ENCODE measurements at regions not wholly inside any gene's neighbourhood (a gene's known extent, or its start where the extent isn't known, plus 50 kb on each side); places are given as distances from the start of the nearest gene placed in this dataset.
"Not testable (repeated sequence)": the region's sequence is repeated elsewhere in the genome, so short reads cannot be mapped to it uniquely, and the experiment has no call there.

DNA sequence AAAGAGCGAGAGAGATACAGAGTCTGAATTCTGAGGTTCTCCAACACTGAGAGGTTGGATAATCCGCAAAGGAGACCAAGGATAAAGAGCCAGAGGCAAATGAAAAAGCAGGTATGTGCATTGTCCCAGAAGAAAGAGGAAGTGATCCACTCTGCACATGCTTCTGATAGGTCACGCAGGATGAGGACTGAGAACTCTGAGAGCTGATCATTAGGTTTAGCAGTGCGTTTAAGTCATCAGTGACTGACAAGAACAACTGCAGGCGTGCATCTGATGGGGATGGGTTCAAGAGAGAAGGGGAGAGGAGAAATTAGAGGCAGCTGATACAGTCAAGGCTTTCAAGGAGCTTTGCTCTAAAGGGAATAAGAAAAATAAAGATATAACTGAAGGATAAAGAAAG, 301.2 kb upstream of the SGK1 start:
- no peak for TF ChIP-seq CTCF (IDR thresholded peaks at IDR 0.05)
- DNase-seq (ENCODE audit: low spot score) = no peak
- no peak for ATAC-seq (ENCODE audit: low FRiP score)

DNA sequence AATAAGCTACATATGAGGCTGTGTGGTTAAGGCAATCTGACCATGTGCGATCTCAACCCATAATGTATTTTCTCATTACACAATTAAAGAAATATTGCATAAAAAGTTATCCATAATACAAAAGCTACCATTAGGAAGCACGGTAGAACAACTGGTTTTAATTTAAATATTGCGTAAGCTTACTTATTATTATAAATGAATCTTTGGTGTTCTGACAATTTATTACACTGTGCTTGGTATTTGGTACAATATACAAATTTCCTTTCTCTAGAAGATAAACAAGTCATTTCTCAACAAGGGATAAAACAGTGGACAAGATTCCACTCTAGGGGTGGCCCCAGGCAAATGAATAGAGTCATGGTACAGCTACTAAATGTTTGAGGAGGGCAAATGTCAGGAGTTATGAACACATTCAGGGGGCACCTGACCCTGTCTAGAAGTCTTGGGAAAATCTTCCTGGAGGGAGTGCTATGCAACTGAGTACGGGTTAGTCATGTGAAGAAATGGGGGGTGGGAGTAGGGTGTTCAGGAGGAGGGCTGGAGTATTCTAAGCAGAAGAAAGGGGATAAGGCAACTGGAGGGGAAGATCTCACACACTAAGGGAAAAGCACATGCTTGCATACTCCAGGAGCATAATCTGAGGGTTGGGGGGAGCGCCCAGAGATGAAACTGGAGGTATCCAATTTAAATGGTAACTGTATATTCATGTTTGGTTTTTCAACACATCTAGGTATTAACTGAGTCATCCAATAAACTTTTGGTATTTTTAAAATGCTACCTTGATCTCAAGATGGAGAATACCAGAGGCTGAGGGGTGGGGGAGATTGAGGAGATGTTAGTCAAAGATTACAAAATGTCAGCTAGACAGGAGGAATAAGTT, 296.9 kb upstream of the SGK1 start:
- no peak for TF ChIP-seq CTCF (IDR thresholded peaks at IDR 0.05)
- ATAC-seq (ENCODE audit: low FRiP score) = no peak

DNA sequence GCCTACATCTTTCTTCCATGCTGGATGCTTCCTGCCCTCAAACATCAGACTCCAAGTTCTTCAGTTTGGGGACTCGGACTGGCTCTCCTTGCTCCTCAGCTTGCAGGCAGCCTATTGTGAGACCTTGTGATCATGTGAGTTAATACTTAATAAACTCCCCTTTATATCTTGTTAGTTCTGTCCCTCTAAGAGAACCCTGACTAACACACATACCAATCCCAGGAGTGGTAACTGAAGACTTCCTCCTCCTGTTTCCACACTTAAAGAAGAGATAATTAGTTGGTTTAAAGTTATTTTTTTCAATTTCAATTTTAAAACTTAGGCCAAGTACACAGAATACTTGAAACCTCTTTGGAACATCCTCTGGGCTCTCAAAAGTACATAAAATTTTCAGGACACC, 294.2 kb upstream of the SGK1 start:
- not testable (repeated sequence) for DNase-seq (ENCODE audit: low spot score); ATAC-seq (ENCODE audit: low FRiP score)

More for the DNA sequence above, 296.9 kb upstream of the SGK1 start:
- DNase-seq (ENCODE audit: low spot score) = no peak

DNA sequence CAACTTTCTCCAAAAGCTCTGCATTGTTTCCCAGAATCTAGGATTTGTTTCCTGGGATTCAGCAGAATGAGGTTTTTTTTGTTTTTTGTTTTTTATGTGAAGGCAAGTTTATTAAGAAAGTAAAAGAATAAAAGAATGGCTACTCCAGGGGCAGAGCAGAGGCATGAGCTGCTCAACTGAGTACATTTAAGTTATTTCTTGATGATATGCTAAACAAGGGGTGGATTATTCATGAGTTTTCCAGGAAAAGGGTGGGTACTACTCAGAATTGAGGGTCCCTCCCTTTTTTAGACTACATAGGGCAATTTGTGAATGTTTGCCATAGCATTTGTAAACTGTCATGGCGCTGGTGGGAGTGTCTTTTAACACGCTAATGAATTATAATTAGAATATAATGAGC, 292.5 kb upstream of the SGK1 start:
- no peak for ATAC-seq (ENCODE audit: low FRiP score)
- DNase-seq (ENCODE audit: low spot score) = no peak
- TF ChIP-seq CTCF (IDR thresholded peaks at IDR 0.05) = no peak

DNA sequence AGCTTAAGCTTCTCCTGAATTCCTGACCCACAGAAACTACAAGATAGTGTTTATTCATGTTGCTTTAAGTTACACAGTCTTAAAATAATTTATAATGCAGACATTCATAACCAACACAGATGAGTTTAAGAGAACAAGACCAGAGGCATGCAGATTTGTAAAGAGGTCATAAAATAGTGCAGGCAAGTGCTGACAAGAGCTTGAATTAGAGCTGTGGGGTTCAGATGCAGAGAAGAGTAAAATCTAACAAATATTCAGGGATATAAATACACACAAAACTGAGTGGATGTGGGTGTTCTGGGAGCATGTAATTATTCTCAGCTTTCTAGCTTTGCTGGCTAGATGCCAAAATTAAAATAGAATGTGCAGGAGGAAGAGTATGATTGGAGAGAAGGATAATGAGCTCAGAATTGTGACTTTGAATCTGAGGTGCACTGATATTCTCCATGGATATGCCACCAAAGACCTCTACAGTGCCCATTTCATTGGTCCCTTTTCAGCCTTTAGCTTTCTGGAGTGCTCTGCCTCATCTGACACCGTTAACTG, 291.9 kb upstream of the SGK1 start:
- DNase-seq (ENCODE audit: low spot score) (no peak), ATAC-seq (ENCODE audit: low FRiP score) (no peak)
- TF ChIP-seq CTCF (IDR thresholded peaks at IDR 0.05) = no peak

DNA sequence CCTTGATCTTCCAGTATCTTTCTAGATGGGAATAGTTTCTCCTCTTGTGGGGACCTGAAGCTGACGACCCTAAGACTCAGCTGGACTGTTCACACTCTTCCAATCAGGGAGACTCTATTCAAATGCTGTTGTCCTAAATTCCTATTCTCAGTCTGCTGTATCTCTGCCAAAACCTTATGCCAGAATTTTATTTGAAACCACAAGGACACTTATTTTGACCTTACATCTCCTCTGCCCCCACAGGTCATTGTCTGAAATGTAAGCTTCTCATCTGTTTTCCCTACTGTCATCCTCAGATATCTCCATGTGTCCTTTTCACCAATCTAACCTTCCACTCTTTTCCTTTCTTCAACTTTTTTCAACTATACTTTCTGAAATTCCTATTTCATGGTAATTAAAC, 289.5 kb upstream of the SGK1 start:
- no peak for DNase-seq (ENCODE audit: low spot score)
- no peak for ATAC-seq (ENCODE audit: low FRiP score)
- TF ChIP-seq CTCF (IDR thresholded peaks at IDR 0.05) = no peak

- no peak for ATAC-seq (ENCODE audit: low FRiP score)
- TF ChIP-seq CTCF (IDR thresholded peaks at IDR 0.05) = no peak
- DNase-seq (ENCODE audit: low spot score) = no peak
Measured at GRCh38 chr6:134605034-134605433, 287.1 kb upstream of the SGK1 start.
